Activated CD4-positive, alpha-beta T cell treated with anti-CD3 and anti-CD28 coated beads, Interleukin-2, amount 50 U/mL, for 24 hours (primary cell): ENCODE measurements at regions not wholly inside any gene's neighbourhood (a gene's known extent, or its start where the extent isn't known, plus 50 kb on each side); places are given as distances from the start of the nearest gene placed in this dataset.
"Not testable (repeated sequence)": the region's sequence is repeated elsewhere in the genome, so short reads cannot be mapped to it uniquely, and the experiment has no call there.

Experiments used
- DNase-seq, 2 donors: peaks; one replicate each; pipeline ENCODE4 v3.0.0-alpha.2; 2020; ENCODE audit warnings: low read depth in 1 of 2, low spot score in 1 of 2

DNA sequence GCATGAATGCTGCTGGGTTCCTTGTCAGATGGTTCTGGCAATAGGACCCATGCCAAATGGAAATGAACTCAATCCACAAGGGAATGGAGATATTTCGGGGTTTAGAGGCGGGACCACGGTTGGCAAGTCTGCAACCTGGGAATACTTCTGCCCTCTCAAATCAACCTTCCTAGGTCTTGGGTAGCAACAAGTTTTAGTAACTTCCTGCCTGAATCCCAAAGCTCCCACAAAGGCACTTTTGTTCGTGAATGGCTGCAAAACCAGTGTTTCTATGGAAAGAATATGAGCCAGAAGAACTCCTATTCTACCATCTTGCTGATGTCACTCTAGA is 790.1 kb upstream of the SLC8A1 start:
- no peak for DNase-seq

DNA sequence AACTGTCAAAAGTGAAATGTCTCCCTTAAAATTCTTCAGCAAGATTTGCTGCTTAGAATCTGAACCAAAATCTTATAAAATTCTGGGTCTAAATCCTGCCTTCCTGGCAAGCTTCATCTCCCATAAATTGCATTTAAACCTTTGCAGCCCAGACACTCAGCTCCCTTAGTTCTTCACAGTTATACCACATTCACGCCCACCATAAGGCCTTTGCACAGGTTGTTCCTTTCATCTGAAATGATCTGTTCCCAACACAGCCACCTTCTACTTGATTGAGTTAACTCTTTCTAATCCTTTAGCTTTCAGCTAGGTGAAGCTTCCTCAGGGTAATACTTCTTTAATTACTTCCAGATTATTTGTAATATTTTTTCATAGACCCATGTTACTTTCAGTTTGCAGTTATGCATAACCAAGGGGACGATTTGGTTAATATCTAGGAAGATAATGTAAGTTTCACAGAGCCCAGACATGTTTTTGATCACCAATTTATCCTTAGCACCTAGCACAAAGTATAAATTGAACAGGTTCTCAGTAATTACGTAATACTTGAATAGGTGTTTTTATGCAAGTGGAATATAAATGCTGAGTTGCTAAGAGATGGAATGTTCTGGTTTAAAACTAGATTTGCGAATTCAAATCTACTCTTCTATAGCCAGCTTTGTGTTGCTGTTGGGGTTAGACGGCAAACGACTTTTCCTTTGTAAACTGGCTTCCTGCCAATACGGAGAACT is 779.7 kb upstream of the PKDCC start:
- DNase-seq: no peak

DNA sequence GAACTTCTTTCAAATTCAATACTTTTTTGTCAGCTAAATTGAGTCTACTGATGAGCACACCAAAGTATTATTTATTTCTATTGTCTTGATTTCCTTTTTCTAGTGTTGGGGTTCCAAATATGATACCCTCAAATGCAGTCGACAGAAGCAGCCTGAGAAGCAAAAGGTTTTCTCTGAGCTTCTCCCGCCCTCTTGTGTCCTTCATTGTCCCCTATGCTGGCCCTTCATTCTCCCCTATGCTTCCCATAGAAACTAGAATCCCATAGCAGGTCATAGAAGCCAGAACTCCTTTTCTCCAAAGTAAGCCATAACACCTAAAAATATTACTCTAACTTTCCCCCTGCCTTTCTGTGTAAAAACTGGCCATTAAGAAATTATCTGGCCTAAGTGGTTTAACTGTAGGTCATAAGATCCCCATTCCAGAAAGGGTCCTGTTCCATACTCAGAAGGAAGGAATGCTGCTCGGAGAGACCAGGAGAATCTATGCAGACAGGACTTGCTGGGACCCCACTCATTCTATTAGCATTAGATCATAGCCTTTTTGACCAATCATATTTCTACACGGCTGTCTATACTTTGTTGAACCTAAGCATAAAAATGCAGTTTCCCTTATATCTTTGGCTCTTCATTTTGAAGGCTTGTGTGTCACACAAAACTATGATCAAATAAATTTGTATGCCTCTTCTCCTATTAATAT is 764.6 kb upstream of the PKDCC start:
- no peak for DNase-seq

DNA sequence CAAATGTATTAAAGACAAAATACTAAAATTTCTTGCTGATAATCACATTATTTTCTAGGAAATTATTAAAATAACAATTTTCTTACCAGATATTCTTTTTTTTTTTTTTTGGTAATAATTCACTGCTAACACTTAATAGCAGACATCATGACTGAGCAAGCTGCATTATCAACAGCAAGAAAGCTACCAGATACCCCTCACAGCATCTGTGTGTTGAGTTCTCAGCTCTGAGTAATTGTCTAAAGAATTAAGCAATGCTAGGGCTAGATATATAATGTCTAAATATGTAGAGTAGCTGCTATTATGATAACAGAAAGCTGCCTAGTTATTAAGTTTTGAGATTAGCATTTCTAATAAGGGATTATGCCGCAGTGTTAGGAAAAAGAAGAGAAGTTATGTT is 754.3 kb upstream of the PKDCC start:
- no peak for DNase-seq

DNA sequence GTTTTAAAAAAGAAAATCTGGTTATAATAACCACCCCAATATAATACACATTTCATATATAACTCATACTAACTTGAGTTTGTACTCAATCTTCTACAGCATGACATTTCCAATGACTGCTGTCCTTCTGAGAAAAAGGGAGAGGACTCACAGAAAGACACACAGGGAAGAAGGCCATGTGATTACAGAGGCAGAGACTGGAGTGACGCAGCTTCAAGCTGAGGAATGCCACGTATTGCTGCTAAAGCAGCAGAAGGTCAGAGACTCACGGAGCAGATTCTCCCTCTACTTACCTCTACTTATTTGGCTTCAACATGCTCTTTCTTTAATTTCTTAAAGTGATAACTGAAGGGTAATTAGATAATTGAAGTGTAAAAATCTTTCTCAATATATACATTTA is 753.5 kb upstream of the PKDCC start:
- DNase-seq: no peak

DNA sequence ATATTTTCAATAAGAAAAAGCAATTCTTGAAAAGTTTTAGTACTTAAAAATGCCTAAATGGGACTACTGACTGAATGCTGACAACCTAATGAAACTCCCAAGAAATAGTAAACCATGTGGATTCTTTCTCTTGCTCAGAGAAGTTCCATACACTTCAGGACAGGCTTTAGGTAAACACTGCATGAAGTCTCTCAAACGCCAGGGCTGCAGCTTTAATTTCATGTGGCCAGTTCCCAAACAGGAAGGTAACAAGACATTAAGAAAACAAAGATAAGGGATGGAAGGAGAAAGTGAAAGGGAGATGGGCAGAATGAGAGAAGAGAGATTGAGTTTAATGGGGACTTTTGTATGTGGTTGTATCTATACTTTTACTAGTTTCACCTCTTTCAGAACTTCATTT is 734.7 kb upstream of the PKDCC start:
- no peak for DNase-seq

DNA sequence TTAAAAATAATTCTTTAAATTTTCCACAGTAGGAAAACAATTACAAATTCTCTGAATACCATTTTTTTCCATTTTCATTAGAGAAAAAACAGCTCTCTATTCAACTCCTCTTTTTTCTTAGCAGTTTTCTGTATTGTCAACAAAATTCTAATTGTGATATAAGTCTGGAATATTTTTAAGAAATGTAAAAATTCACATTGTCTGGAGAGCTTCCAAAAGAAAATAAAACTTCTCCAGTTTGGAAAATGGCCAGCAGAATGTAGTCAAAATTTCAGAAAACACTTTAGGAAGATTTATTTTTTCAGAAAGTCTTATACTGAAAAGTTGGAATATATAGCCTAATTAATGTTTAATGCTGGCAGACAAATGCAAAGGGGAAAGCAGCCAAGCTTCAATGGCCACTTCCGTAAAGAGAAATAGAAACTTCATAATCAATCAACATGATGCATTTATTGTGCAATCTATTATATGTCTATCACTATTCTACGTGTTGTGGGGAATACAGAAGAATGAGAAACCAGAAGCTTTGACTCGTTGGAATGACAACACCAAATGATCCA is 733.2 kb upstream of the PKDCC start:
- DNase-seq: no peak

DNA sequence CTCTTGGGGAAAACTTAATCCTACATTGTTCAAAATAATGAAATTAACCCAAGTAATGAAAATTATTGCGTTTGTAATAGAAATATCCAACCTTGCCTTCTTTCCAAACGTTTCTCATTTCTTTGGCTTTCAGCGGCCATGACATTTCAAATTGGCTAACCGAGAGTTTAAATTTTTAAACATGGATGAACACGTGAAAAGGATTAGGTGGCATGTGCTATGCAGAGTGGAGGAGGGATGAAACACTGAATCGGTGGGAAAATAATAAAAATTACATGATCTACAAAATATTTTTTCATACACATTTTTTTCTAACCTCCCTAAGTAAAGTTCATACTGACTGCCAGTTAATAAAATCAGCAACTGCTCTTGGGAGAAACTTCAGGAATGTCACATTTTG is 728.4 kb upstream of the PKDCC start:
- no peak for DNase-seq

DNA sequence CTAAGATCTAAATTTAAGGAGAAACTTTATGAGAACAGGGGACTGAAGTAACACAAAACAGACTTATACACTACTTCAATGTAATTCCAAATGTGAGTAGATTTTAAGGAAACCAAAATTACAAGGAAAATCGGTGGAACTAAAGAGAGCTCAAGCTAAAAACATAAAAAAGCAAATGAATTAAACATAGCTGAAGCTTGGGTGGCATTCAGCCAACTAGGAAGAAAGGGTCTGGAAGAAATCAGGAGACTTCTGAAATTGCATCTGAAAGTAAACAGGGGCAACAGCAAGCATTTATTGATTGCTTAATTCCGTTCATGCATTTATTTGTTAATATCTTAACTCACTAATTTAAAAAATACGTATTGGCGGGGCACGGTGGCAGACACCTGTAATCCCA is 727.3 kb upstream of the PKDCC start:
- DNase-seq: no peak

DNA sequence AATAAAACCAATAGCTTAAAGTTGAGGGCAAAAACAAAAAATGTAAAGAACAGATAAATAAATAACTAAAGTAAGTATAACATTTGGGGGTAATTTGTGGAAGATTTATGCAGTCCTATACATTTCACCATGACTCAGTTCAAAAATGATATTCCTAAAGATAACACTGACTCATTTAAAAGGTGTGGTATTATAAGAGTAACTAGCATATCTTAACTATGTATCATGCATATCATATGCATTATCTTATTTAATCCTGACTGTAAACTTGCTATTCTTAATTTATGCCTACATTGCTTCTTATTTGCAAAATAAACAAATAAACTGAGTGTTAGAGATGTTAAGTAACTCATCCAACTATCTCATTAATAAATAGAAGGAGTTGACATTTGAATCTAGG is 726.5 kb upstream of the PKDCC start:
- no peak for DNase-seq

DNA sequence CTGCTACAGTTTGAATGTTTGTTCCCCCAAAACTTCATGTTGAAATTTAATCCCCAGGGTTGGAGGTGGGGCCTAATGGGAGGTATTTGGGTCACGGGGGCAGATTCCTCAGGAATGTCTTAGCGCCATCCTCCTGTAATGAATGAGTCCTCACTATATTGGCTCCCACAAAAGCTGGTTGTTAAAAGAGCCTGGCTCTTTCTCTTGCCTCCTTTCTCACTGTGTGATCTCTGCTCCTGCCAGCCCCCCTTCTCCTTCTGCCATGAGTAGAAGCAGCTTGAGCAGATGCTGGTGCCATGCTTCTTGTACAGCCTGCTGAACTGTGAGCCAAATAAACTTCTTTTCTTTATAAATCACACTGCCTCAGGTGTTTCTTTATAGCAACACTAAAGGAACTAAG is 721.0 kb upstream of the PKDCC start:
- DNase-seq: no peak

DNA sequence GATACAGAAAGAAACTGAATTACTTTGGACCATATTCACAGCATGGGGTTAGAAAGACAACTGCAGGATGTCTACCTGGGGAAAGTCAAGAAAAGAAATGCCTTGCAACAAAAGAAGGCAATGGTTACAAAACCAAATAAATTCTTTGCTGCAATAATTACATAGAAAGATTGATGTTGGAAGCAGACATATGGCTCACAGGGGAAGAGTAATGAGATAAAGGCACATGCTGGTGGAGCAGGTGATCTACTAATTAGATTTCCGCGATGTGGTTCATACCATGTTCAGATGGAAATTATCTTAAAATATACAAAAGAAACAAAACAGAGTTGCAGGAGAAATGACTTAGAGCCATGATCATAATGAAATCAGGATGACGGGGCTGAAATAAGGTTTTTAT is 718.8 kb upstream of the PKDCC start:
- no peak for DNase-seq

DNA sequence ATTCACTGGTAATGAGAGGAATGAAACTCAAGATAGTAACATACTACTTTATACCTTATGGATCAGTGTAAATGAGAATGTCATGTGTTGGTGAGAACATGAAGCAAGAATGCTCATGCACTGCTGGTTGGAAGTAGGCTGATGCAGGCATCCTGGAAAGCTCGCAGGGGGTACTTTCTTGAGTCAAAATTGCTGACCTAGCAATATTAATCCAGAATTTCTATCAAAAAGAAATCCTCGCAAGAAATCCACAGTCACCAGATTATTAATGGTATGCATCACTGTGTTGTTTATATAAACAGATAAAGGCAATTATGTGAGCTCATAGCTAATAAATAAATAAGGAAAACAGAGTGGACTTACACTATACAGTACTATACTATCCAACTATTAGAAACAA is 713.7 kb upstream of the PKDCC start:
- no peak for DNase-seq

DNA sequence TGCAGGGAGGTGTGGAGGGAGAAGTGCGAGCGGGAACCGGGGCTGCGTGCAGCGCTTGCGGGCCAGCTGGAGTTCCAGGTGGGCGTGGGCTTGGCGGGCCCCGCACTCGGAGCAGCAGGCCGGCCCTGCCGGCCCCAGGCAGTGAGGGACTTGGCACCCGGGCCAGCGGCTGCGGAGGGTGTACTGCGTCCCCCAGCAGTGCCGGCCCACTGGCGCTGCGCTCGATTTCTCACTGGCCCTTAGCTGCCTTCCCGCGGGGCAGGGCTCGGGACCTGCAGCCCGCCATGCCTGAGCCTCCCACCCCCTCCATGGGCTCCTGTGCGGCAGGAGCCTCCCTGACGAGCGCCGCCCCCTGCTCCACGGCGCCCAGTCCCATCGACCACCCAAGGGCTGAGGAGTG is 712.2 kb upstream of the PKDCC start:
- DNase-seq: not testable (repeated sequence)

DNA sequence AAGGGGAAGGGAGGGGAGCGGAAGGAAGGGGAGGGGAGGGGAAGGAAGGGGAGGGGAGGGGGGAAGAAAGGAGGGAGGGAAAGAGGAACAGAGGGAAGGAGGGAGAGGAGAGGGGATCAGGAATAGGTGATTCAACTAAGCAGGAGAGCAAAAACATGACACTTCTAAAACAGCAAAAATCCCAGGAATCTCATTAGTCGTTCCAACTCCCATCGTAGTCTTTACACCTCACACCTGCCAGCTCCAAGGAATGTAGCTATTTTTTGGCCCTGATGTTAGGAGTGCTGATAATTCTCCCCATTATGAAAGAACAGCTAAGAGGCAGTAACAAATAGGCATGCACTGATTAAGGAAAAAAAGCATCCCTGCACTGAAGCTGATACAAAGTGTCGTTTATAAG is 709.9 kb upstream of the PKDCC start:
- no peak for DNase-seq

DNA sequence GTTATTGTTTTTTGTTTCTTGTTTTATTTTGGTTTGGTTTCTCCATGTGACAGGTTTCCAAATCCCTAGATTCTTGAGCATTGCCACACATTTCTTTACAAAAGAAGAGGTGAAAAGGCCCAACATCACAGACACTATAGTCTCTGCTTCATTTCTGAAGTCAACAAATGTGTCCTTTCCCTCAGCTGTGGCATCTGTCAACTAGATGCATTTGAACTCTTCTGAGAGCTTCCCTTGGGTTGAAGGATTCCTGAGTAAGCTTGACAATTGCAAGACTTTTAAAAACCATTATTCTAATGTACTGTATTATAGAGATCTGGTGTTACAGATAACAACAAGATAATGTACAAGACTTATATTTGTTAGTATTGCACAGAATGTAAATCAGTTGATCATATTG is 703.3 kb upstream of the PKDCC start:
- DNase-seq: no peak

DNA sequence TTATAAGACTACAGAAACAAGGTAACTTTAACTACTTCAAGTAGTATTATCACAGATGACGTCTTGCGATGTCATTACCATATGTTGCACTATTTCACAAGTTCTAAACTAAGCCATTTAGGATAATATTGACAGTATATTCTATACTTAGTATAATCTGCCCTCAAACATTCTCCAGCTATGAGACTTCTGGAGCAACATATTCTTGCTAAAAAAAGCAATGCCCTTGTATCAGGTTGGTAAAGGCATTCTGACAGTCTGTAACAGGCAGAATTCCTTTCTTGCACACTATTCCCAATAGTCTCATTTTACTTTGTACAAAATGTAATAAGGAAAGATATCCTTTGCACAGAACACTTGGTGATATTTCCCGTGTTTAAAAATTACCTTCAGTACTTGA is 694.8 kb upstream of the PKDCC start:
- no peak for DNase-seq

DNA sequence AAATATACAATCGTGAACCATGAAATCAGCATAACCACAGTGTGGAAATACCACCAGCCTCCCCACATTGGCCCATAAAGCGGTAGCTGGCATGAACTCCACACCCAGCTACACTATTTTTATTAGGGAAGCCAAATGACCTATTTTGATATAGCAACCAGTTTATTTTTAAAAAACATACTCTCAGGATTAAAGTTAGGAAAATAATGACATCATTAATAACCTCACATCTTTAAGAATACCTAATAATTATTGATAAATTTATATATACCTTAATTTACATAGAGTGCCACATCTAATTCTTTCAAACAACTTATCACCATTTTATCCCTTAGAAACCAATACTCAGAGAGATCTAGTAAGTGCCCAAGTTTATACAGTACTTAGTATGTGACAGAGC is 692.0 kb upstream of the PKDCC start:
- no peak for DNase-seq

DNA sequence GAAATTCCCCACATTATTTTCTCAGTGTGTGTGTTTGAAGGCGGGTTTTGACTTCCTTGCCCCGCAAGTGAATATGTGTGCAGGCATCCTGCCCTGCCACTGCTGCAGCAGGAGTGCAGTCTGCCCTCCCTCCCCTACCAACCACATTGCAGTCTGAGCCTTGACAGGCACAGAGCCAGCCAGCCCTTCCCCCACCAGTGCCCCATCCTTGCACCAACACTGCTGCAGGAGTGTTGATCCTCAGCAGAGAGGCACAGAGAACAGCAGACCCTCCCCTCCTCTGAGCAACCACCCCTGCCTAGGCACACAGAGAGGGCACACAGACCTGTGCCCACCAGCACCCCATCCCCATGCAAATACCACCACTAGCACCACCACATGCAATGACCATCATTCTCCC is 683.0 kb upstream of the PKDCC start:
- DNase-seq: no peak

DNA sequence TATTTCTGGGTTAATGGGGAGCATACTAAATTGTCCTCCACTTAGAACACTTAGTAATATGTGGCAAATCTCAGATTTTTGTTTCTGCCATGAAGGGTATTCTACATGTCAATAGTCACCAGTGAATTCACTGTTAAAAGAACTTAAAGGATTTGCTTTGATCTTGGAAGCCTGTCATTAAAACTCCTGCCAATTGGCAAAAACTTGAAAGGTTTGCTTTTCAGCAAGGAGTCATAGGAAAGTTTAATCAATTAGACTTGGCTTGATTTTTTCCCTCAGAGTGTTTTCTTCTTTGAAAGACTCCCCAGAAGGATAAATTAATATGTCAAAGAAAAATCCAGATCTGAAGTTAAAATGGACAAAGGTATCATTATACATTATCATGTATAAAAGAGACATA is 671.9 kb upstream of the PKDCC start:
- no peak for DNase-seq

DNA sequence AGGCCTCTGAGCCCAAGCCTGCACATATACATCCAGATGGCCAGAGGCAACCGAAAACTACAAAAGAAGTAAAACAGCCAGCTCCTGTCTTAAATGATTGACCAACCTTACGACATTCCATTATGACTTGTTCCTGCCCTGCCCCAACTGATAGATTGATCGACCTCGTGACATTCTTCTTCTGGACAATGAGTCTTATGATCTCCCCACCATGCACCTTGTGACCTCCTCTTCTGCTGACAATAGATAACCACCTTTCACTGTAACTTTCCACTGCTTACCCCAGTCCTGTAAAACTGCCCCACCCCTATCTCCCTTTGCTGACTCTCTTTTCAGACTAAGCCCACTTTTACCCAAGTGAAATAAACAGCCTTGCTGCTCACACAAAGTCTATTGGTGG is 670.0 kb upstream of the PKDCC start:
- no peak for DNase-seq

DNA sequence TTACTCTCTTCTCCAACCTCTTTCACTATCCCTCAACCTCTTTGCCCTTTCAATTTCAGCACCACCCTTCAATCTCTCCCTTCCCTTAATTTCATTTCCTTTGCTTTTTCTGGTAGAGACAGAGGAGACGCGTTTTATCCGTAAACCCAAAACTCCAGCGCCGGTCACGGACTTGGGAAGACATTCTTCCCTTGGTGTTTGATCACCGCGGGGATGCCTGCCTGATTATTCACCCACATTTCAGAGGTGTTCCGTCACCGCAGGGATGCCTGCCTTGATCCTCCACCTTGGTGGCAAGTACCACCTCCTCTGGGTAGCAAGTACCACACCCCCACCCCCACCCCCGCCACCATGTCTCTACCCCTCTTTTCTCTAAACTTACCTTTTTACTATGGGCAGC is 669.4 kb upstream of the PKDCC start:
- DNase-seq: no peak
